Mesothelial cell of epicardium (in vitro differentiated cells): ENCODE measurements at regions not wholly inside any gene's neighbourhood (a gene's known extent, or its start where the extent isn't known, plus 50 kb on each side); places are given as distances from the start of the nearest gene placed in this dataset.

Source experiments
- DNase-seq, 2 experiments: peaks; one replicate each; pipeline ENCODE4 v3.0.0; 2021; ENCODE audit warnings: low spot score in 2 of 2; ENCODE audit not compliant: unreplicated experiment in 2 of 2
- H3K27ac Mint-ChIP-seq: 2 replicates; pipeline ENCODE4 v1.8.0; 2021; ENCODE audit warnings: mixed read lengths
- H3K27me3 Mint-ChIP-seq: 2 replicates; pipeline ENCODE4 v1.8.0; 2021; ENCODE audit warnings: low read depth, mixed read lengths
- H3K36me3 Mint-ChIP-seq: 2 replicates; pipeline ENCODE4 v1.8.0; 2021; ENCODE audit warnings: mixed read lengths
- H3K4me1 Mint-ChIP-seq: 2 replicates; pipeline ENCODE4 v1.8.0; 2021; ENCODE audit warnings: mixed read lengths
- H3K4me3 Mint-ChIP-seq: 2 replicates; pipeline ENCODE4 v1.8.0; 2021; ENCODE audit warnings: mild to moderate bottlenecking, moderate library complexity, mixed read lengths
- H3K9me3 Mint-ChIP-seq: 2 replicates; pipeline ENCODE4 v1.8.0; 2021; ENCODE audit warnings: mixed read lengths
- TF ChIP-seq, protein P1 (sequence below): fragments of 200-600 bp; sonication (generic); IDR thresholded peaks from one replicate; pipeline ENCODE4 v1.5.0; 2021; ENCODE audit warnings: antibody characterized with exemption; ENCODE audit not compliant: unreplicated experiment

DNA sequence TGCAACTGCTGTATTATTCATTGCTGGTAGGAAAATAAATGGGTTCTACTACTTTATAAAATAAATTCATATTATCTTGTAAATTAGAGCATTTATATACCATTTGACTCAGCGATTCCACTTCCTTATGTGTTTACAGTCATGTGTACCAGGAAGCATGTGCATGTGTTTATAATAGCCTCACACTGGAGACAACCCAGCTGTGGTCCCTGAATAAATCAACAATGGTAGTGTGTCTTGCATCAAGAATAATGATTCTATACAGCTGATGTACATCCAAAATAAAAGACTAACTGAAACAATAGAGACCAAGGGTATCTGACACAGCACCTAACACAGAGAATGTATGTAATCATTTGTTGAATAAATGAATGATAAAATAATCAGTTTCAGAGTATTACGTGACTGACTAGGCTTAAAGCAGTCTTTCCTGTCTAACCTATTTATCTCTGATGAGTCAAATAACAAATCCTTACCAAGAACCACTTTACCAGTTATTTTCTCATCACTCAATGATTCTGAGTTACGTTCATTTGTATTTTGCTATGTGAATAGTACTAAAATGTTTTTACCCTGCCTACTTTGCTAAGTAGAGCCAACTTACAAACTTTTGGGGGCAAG, 216.8 kb downstream of the UBE2E3 start:
- Mint-ChIP-seq H3K27me3 (peaks cover 4% of the 10 kb centered on the region), H3K27ac (no peak overlapping the region), H3K36me3 (no peaks in the 10 kb centered on the region), H3K9me3 (no peaks in the 10 kb centered on the region), H3K4me3 (no peak overlapping the region), H3K4me1 (no peaks in the 10 kb centered on the region)
- TF ChIP-seq, protein P1, sequence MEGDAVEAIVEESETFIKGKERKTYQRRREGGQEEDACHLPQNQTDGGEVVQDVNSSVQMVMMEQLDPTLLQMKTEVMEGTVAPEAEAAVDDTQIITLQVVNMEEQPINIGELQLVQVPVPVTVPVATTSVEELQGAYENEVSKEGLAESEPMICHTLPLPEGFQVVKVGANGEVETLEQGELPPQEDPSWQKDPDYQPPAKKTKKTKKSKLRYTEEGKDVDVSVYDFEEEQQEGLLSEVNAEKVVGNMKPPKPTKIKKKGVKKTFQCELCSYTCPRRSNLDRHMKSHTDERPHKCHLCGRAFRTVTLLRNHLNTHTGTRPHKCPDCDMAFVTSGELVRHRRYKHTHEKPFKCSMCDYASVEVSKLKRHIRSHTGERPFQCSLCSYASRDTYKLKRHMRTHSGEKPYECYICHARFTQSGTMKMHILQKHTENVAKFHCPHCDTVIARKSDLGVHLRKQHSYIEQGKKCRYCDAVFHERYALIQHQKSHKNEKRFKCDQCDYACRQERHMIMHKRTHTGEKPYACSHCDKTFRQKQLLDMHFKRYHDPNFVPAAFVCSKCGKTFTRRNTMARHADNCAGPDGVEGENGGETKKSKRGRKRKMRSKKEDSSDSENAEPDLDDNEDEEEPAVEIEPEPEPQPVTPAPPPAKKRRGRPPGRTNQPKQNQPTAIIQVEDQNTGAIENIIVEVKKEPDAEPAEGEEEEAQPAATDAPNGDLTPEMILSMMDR = no peak
- no peak for DNase-seq

GRCh38 chr2:181198183-181198864, 217.9 kb downstream of the UBE2E3 start:
- H3K4me1 Mint-ChIP-seq = no peaks in the 10 kb centered on the region
- no peak overlapping the region for H3K4me3 Mint-ChIP-seq
- H3K27me3 Mint-ChIP-seq = peaks cover 4% of the 10 kb centered on the region
- TF ChIP-seq, protein P1 = no peak
- DNase-seq = no peak
- no peak overlapping the region for H3K27ac Mint-ChIP-seq
- no peaks in the 10 kb centered on the region for H3K9me3 Mint-ChIP-seq
- no peaks in the 10 kb centered on the region for H3K36me3 Mint-ChIP-seq

GRCh38 chr2:181203412-181203811, 223.0 kb downstream of the UBE2E3 start:
- no peak for DNase-seq
- TF ChIP-seq, protein P1 = no peak
- no peak overlapping the region for H3K27ac Mint-ChIP-seq

GRCh38 chr2:181203916-181204315, 223.5 kb downstream of the UBE2E3 start:
- Mint-ChIP-seq H3K36me3 (no peaks in the 10 kb centered on the region), H3K4me3 (no peak overlapping the region), H3K9me3 (peaks cover 30% of the 10 kb centered on the region), H3K4me1 (no peaks in the 10 kb centered on the region), H3K27ac (no peak overlapping the region), H3K27me3 (no peaks in the 10 kb centered on the region)
- DNase-seq = no peak
- TF ChIP-seq, protein P1 = no peak

More at GRCh38 chr2:181203412-181203811, 223.0 kb downstream of the UBE2E3 start:
- no peaks in the 10 kb centered on the region for H3K36me3 Mint-ChIP-seq
- no peaks in the 10 kb centered on the region for H3K4me1 Mint-ChIP-seq
- H3K4me3 Mint-ChIP-seq = no peak overlapping the region
- peaks cover 27% of the 10 kb centered on the region for H3K9me3 Mint-ChIP-seq
- no peaks in the 10 kb centered on the region for H3K27me3 Mint-ChIP-seq

DNA sequence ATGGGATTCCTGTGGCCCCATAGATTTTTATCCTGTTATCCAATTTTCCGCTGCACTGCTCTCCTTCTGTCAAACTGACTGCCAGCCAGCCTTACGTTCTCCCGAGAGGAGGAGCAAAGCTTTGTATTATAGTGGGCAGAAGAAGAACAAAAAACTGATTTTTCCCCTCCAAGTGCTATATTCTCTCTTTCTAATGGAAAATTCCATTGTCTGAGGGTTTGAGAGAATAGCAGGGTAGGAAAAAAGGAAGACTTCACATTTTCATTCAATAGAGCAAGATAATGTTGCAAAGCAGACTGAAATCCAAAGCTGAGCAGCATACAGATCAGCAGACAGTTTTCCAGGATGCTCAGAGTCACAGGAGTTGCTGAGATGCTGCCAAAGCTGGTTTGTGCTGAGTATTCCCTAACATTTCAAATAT, 238.0 kb downstream of the UBE2E3 start:
- no peak overlapping the region for H3K4me3 Mint-ChIP-seq
- no peaks in the 10 kb centered on the region for H3K36me3 Mint-ChIP-seq

More for the DNA sequence above, 238.0 kb downstream of the UBE2E3 start:
- Mint-ChIP-seq H3K4me1 (no peaks in the 10 kb centered on the region), H3K27ac (no peak overlapping the region), H3K9me3 (no peaks in the 10 kb centered on the region), H3K27me3 (peaks cover 1% of the 10 kb centered on the region)
- DNase-seq = no peak
- TF ChIP-seq, protein P1 = no peak
